HG03432 (cell line): ENCODE measurements at regions not wholly inside any gene's neighbourhood (a gene's known extent, or its start where the extent isn't known, plus 50 kb on each side); places are given as distances from the start of the nearest gene placed in this dataset.

ENCODE experiments used
- ATAC-seq: cut with Tn5 transposase; IDR thresholded peaks from one replicate; pipeline ENCODE4 v1.9.1; 2021; ENCODE audit warnings: mild to moderate bottlenecking, moderate library complexity; ENCODE audit not compliant: unreplicated experiment

DNA sequence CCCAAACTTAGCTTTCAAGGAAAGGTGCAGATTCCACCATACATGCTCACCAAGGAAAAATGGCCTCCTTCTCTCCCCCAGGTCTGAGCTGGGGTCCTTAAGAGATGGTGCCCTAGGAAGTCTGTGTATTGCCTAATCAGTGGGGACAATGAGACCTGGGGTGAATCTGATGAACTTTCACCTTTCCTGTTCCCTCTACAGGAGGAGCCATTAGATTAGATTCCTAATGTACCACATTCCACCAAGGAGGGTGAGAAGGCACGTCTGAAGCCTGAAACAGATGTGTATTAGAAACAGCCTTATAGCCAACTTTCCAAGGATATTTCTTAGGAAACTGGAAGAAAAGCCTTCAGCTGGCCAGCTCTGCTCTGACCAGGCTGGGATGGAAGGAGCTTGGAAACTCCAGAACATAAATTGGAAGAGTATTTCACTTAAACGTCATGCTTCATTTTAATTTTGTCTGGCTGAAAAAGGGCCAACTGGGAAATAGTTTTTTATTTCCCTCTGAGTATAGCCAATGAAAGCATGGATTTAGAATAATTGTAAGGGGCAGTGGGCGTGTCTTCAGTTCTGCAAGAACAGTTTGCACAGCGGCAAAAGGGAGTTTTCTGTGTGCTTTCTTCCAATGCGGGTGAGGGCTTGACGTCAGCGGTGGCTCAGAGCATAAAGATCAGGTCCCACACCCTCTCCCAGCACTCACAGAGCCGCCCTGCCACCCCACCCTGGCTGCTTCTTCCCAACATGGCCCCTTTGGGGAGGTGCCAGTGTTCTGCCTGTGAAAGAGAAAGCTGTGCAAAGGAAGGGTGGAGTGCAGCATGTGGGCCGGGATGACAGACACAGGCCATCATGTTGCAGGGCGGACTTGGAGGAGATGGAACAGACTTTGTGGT lies 210.9 kb downstream of the ESM1 start:
- no peak for ATAC-seq

DNA sequence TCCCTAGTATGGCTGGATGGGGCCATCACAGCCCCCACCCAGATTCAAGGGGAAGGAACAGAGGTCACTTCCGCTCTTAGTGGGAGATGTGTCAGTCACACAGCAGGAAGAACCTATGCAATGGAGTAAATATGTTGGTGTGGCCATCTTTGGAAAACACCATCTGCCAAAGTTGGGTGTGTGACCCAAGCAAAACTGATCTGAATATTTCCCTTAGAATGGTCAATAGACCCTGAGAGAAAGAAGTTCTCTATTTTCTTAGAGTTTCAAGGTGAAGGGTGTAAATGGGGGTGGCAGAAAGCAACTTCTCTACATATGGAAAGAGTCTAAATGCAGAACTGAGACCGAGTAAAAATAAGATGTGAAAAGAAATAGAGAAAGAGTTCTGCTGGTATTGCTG lies 212.7 kb downstream of the ESM1 start:
- peak; percentile 36 for ATAC-seq

- no peak for ATAC-seq
Observed at GRCh38 chr5:54772231-54772630, 213.2 kb downstream of the ESM1 start.

GRCh38 chr5:54769746-54770145 lies 215.6 kb downstream of the ESM1 start:
- no peak for ATAC-seq

- ATAC-seq, result no peak
Observed at GRCh38 chr5:54769072-54769471, 216.3 kb downstream of the ESM1 start.

GRCh38 chr5:54766748-54767147 lies 218.6 kb downstream of the ESM1 start:
- ATAC-seq, result no peak

- no peak for ATAC-seq
Observed at GRCh38 chr5:54765165-54766028, 220.0 kb downstream of the ESM1 start.

DNA sequence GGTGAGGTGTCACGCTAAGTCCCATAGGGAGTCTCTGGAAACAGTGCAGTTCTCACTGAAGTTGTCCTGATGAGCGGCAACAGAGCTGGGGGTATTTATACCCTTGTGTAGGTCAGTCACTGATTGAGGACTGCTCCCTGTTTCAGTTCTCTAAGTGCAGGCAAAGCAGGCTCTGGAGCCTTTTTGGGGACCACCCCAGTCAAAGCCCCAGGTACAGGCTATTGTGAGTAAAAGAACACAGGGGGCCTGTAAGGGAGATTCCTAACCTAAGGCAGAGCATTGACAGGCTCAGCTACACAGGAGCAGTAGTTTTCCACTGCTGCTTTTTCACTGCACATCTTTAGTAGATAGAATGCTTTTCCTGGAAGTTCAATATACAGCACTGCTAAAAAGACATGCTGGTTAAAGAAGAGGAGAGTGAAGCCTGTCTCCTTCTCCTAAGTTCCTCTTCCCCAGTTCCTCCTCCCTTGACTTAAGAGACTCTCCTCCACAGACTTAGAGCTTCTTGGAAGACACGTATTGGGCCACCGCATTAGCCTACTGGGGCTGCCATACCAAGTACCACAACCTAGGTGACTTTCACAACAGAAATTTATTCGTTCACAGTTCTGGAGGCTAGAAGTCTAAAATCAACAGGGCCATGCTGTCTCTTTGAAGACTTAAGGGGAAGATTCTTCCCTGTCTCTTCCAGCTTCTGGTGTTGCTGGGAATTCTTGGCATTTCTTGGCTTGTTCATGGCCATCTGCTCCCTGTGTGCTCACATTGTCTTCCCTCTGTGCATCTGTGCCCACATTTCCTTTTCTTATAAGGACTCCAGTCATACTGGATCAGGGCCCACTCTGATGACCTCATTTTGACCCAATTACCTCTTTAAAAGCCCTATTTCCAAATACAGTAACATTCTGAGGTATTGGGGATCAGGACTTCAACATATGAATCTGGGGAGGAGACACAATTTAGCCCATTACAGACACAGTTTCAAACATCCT lies 221.0 kb downstream of the ESM1 start:
- ATAC-seq, result no peak

GRCh38 chr5:54761213-54761701 lies 224.1 kb downstream of the ESM1 start:
- ATAC-seq, result no peak

GRCh38 chr5:54760182-54760935 lies 225.0 kb downstream of the ESM1 start:
- no peak for ATAC-seq

DNA sequence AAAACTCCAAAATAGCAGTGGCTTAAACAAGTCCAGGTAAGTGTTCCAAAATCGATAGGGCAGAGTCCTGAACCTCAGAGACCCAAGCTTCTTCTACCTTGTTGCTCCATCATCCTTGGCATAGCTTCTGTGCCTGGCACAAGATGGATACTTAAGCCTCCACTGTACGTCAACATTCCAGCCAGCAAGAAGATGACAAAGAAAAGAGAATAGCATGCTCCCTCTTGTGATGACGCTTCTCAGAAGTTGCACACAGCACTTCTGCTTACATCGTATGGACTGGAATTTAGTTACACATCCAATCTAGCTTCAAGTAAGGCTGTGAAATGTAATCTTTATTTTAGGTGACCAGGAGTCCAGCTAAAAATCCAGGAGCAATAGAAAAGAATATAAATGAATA lies 227.4 kb downstream of the ESM1 start:
- ATAC-seq, result no peak

GRCh38 chr5:54757541-54757940 lies 227.9 kb downstream of the ESM1 start:
- ATAC-seq, result no peak

DNA sequence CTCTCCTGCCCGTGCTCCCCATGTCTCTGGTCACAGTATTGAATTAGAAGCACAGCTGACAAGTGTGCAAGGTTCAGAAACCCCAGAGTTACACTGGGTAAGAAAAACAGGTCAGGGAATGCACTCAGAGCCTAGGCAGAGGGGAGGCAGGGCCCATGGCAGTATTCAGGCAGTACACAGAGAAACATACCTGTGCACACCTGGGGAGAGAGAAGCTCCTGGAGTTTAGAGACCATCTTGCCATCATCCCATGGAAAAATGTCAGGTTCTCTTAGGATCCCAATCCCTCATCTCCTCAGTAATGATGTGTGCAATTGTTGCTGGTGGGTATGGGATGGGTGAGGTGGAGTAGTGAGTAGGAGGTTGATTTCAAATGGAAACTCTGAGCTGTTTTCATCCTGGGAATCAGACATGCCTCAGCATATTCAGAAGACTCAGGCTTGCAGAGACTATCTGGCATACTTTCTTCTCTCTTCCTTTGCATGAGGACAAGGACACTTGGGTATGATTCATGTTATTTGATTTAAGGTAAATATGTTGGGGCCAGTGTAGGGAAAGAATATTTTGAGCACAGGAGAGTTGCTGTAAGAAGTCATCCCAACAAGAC lies 228.5 kb downstream of the ESM1 start:
- ATAC-seq, result no peak

GRCh38 chr5:54756301-54756700 lies 229.1 kb downstream of the ESM1 start:
- no peak for ATAC-seq

DNA sequence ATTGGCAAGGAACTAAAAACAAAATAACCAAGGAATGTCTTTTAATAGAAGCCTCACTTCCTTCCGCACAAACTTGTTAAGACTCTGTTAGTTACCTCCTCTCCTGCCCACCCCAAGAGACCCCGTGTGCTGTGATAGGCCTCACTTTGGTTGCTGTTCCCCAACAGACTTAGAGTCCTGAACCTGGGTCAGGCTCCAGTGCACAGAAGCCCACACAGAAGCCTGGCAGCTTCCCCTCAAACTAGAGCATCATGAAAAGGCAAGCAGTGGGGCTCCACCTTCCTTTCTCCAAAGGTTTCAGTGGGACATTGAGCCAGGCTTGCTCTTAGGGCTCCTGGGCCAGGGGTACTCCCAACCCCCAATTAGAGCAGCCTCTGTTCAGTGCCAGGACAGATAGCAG lies 230.5 kb downstream of the ESM1 start:
- no peak for ATAC-seq

GRCh38 chr5:54754420-54754819 lies 231.0 kb downstream of the ESM1 start:
- no peak for ATAC-seq

GRCh38 chr5:54753753-54754152 lies 231.6 kb downstream of the ESM1 start:
- ATAC-seq, result no peak

- peak; percentile 95 for ATAC-seq
Observed at GRCh38 chr5:54753034-54753433, 232.4 kb downstream of the ESM1 start.

GRCh38 chr5:54748527-54748926 lies 231.0 kb downstream of the SNX18 start:
- no peak for ATAC-seq
